B cell (primary cell): ENCODE measurements at regions not wholly inside any gene's neighbourhood (a gene's known extent, or its start where the extent isn't known, plus 50 kb on each side); places are given as distances from the start of the nearest gene placed in this dataset.

Experiments
- CTCF ChIP-seq: fragments of 200-600 bp; IDR thresholded peaks from one replicate; pipeline ENCODE4 v1.8.0; 2022; ENCODE audit warnings: antibody characterized with exemption, mild to moderate bottlenecking
- EZH2 ChIP-seq: IDR thresholded peaks from 2 replicates; pipeline ENCODE4 v1.6.1; 2012; ENCODE audit warnings: borderline replicate concordance, low read depth, mild to moderate bottlenecking, moderate library complexity, low read length; ENCODE audit not compliant: insufficient read depth, poor library complexity, severe bottlenecking

GRCh38 chr12:124704619-124705018 is 137.2 kb upstream of the NCOR2 start:
- no peak for TF ChIP-seq CTCF
- no peak for TF ChIP-seq EZH2
